GM19099 (cell line): ENCODE measurements at regions not wholly inside any gene's neighbourhood (a gene's known extent, or its start where the extent isn't known, plus 50 kb on each side); places are given as distances from the start of the nearest gene placed in this dataset.

Experiments
- POLR2A ChIP-seq: IDR thresholded peaks from 3 replicates; pipeline ENCODE4 v1.6.1; 2011; ENCODE audit warnings: low read depth; ENCODE audit not compliant: insufficient read length; ENCODE audit errors: extremely low read depth

GRCh38 chr9:129318121-129319075, 140.3 kb upstream of the IER5L start:
- no peak for TF ChIP-seq POLR2A

- TF ChIP-seq POLR2A = no peak
These were observed 139.3 kb upstream of the IER5L start for GRCh38 chr9:129317179-129318011.

- no peak for TF ChIP-seq POLR2A
These were observed 138.4 kb upstream of the IER5L start for GRCh38 chr9:129316281-129317030.

GRCh38 chr9:129313331-129313955, 135.4 kb upstream of the IER5L start:
- no peak for TF ChIP-seq POLR2A

GRCh38 chr9:129312251-129313122, 134.4 kb upstream of the IER5L start:
- TF ChIP-seq POLR2A = no peak

GRCh38 chr9:129311643-129312042, 133.6 kb upstream of the IER5L start:
- no peak for TF ChIP-seq POLR2A

- no peak for TF ChIP-seq POLR2A
These were observed 132.7 kb upstream of the IER5L start for GRCh38 chr9:129310666-129311350.

- TF ChIP-seq POLR2A = no peak
These were observed 131.8 kb upstream of the IER5L start for GRCh38 chr9:129309906-129310305.

GRCh38 chr9:129309041-129309430, 131.0 kb upstream of the IER5L start:
- TF ChIP-seq POLR2A = no peak

GRCh38 chr9:129307227-129307970, 129.3 kb upstream of the IER5L start:
- TF ChIP-seq POLR2A = no peak

- no peak for TF ChIP-seq POLR2A
These were observed 128.4 kb upstream of the IER5L start for GRCh38 chr9:129306318-129306973.

- no peak for TF ChIP-seq POLR2A
These were observed 127.2 kb upstream of the IER5L start for GRCh38 chr9:129305246-129305645.

GRCh38 chr9:129301941-129302340, 123.9 kb upstream of the IER5L start:
- no peak for TF ChIP-seq POLR2A
